HG03521 (cell line): ENCODE measurements at regions not wholly inside any gene's neighbourhood (a gene's known extent, or its start where the extent isn't known, plus 50 kb on each side); places are given as distances from the start of the nearest gene placed in this dataset.

Experiments used
- ATAC-seq: cut with Tn5 transposase; IDR thresholded peaks from one replicate; pipeline ENCODE4 v1.9.1; 2021; ENCODE audit warnings: mild to moderate bottlenecking, moderate library complexity; ENCODE audit not compliant: unreplicated experiment

DNA sequence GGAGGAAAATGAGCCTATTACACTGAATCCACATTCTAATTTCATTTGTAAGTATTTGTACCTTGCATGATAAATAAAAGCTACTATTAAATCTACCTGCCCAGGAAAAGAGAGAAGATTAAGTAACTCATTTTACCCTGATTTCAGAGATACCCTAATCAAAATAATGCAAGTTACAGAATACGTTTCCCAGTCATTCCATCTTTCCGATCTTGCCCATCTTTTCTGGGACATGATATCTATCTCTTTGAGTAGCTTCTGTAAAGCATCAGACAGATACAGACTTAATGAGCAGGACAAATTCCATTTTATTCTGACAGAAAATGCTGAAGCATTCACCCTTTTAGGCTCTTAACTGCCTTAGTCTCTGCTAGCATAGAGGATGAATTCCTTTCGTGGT lies 56.6 kb downstream of the SPRY2 start:
- no peak for ATAC-seq

DNA sequence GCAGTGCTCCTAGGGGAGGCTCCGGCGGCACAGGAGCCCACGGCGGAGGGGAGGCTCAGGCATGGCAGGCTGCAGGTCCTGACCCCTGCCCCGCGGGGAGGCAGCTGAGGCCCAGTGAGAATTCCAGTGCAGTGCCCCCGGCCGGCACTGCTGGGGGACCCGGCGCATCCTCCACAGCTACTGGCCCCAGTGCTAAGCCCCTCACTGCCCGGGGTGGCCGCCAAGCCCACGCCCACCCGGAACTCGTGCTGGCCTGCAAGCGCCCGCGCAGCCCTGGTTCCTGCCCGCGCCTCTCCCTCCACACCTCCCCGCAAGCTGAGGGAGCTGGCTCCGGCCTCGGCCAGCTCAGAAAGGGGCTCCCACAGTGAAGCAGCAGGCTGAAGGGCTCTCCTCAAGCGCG lies 62.2 kb downstream of the SPRY2 start:
- no peak for ATAC-seq

DNA sequence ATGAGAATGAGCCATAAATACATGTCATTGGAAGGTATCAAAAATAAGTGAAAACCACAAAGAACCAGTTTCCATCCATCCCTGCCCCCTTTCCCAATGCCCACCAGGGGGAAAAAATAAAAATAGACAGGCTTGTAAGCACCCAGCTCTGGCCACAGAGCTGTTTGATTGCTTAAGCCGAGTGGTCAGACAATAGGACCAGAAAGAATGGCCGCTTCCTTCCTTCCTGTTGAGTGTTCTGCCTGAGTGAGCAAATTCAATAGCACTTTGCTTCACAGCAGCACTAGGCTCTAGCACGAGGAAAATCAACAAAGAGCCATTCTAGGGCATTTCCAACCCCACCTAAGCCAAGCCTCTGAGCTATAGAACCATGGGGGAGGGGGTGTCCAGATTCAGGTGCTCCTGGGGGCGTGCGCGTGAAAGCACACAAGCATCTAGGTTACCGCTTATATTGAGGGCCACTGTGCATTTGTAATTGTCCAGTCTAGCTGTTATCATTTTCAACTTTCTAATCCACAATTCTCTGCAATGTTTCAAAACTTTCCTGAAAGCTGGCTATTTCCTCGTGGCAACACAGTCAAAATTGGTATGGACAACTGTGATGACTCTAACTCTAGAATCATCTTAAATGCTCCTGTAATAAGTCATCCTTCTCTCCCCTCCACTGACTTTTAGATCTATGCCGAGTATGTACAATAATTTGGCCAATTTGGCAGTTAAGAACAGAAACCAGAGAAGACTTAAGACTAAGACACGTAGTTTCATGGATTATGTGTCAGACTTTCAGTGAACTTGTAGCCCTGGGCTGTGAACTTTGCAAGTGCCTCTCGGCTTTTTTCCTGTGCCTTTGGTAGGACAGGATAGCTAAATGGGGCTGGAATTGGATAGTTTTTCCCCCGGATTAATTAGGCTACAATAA lies 64.3 kb downstream of the SPRY2 start:
- no peak for ATAC-seq

DNA sequence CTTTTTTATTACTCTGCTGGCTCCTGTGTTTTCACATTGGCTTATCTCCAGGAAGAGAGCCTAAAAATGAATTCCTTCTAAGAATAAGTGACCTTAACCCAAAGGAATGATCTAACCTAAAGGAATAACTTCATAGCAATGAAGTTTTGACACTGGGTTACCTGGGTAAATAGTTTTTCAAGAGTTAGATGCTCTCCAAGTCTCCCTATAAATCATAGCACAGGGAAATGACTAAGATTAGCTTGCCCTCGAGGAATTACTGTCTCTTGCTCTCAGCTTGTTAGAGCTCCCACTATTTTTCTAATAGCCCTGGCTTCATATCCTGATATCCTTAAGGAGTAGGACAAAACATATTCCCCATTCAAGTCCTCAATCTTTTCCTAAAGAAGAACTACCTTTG lies 66.3 kb downstream of the SPRY2 start:
- ATAC-seq, result no peak

DNA sequence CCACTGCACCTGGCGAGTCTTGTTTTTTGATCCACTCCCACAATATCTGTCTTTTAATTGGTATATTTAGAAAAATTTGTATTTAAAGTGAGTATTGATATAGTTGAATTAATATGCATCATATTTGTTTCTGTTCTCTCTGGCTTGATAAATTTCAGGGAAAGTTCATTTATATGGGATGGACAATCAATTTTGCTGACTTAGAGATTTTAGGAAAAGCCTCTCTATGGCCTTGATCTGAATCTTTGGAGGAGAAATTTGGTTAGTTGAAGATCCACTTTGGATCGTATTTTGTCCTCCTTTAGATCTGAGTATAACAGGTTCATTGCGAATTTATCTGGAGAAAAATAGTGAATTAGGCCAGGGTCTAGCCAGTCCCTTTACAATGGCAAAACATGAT lies 67.2 kb downstream of the SPRY2 start:
- no peak for ATAC-seq

DNA sequence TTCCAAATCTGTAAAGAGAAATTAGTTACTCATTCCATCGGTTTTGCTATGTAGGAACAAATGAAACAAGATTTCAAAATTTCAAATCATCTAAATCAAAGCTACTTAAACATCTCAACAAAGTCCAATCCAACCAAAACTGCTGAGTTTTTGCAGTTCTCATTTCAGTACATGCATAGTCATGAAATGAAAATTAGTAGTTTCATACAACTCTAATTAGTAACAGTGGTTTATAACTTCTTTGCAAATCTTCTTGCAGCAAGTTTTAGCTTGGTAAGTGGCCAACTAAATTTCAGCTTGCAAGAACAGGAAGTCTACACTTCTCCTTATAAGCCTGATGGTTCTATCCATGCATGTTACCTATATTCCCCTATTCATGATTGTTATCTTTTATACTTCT lies 75.6 kb downstream of the SPRY2 start:
- no peak for ATAC-seq

DNA sequence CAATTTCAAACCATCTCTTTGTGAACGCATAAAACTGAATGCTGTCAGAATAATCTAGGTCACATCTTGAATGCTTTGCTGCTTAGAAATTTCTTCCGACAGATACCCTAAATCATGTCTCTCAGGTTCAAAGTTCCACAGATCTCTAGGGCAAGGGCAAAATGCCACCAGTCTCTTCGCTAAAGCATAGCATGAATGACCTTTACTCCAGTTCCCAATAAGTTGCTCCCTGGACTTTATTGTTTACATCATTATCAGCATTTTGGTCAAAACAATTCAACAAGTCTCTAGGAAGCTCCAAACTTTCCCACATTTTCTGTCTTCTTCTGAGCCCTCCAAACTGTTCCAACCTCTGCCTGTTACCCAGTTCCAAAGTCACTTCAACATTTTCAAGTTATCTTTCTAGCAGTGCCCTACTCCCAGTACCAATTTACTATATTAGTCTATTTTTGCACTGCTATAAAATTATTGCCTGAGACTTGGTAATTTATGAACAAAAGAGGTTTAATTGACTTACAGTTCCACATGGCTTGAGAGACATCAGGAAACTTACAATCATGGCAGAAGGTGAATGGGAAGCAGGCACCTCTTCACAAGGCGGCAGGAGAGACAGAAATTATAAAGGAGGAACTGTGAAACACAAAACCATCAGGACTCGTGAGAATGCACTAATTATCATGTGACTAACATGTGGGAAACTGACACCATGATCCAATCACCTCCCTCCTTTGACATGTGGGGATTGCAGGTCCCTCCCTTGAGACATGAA lies 77.0 kb downstream of the SPRY2 start:
- ATAC-seq, result no peak

DNA sequence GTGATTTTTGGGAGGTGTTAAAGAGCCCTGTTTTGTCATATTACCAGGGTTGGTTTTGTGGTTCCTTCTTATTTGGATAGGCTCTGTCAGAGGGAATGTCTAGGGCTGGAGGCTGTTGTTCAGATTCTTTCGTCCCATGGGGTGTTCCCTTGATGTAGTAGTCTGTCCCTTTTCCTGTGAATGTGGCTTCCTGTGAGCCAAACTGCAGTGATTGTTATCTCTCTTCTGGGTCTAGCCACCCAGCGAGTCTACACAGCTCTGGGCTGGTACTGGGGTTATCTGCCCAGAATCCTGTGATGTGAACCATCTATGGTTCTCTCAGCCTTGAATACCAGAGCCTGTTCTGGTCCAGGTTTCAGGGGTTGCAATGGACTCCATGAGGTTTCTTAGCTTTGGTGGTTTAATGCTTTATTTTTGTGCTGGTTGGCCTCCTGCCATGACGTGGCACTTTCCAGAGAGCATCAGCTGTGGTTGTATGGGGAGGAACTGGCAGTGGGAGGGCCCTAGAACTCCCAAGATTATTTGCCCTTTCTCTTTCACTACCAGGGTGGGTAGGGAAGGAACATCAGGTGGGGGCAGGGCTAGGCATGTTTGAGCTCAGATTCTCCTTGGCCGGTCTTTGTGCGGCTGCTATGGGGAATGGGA lies 78.8 kb downstream of the SPRY2 start:
- no peak for ATAC-seq

DNA sequence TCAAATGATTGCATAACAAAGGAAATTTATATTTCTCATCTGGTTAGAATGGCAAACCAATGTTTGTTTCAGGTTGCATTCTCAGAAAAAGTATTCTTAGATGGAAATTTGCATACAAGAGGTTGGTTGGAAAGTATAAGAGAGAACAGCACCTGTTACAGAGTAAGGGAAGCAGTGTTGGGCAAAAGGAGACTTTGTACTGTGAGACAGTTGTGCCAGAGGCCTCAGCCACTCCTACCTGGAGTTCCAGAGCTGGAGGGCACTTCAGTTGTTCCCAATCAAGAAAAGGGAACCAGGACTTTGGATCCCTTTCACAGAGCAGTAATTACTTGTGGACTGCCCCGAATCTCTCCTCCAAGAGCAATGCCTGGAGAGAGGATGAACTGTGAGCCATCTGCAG lies 81.8 kb downstream of the SPRY2 start:
- peak; percentile 78 for ATAC-seq

DNA sequence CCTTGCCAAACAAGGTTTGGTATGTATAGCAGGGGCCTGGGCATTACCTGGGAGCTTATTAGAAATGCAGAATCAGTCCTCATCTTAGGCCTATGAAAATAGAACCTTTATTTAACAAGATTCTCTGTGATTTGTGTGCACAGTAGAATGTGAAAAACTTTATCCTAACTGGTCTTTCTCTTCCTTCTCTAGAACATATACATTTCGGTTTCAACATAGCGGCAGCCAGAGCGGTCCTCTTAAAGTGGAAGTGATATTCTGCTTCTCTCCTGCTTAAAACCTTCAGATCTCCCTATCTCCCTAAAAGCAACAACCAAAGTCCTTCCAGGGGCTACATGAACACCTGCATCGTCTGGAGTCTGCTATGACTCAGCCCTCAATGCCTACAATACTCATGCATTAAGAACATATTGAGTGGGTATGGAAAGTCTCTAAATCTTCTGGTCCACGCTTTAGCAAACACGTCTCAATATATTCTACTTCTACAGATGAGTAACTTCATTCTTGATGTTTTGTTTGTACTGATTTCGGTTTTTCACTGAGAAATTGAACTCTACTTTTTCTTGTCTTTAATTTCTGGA lies 84.5 kb downstream of the SPRY2 start:
- ATAC-seq, result no peak

DNA sequence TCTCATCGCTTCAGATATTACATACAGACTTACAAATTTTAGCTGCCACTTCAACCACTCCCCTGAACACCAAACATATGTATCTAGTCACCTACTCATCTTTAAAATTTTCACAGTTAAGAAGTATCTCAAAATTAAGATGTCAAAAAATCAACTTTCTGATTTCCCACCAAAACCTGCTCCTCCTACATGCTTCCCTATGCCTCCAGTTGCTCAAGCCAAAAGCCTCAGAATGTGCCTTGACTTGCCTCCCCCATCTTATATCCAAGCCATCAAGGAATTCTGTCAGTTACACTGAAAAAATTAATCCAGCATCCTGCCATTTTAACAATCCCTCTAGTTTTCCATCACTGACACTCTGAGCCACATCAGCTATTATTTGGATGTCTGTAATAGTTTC lies 85.0 kb downstream of the SPRY2 start:
- ATAC-seq, result no peak

DNA sequence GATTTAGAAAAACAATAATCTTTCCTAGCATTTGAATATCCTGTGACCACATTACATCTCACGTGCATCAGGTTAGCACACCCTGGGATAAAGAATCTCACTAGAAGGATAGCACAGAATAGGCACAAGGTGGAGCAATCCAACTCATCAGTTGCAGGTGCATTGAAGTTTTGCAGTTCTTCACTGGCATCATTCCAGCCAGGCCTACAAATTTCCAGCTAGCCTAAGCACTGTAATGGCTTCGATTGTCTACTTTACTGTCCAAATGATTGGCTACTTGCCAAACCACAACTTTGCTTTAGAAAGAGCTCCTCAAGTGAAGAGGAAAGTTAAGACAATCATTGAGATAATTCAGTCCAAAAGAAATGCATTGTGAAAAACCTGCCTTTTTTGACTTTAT lies 89.5 kb downstream of the SPRY2 start:
- no peak for ATAC-seq

DNA sequence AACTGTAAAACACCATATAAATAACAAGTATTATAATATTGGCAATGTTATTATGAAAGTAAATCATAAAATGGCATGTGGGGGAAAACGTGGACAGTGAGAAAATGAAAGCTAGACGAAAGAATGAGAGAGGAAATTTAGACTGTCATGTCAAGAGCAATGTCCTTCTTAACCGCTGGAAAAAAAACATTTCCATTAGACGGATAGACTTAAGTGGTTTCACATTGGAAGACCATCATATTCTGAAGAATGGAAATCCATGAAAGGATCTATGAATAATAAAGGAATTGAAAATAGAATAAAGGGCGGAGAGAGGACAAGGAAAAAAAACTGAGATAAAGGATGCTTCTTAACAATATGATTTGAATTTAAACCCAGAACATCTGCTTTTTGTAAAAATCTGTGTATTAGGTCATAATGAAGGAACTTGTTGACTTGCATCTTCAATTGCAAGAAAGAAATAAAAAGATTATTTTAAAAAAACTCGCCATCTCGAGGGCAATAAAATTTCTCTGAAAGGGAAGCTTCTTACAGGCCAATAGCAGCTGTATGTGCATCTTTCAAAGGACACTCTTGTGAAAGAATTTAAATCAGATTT lies 90.6 kb downstream of the SPRY2 start:
- ATAC-seq, result no peak

DNA sequence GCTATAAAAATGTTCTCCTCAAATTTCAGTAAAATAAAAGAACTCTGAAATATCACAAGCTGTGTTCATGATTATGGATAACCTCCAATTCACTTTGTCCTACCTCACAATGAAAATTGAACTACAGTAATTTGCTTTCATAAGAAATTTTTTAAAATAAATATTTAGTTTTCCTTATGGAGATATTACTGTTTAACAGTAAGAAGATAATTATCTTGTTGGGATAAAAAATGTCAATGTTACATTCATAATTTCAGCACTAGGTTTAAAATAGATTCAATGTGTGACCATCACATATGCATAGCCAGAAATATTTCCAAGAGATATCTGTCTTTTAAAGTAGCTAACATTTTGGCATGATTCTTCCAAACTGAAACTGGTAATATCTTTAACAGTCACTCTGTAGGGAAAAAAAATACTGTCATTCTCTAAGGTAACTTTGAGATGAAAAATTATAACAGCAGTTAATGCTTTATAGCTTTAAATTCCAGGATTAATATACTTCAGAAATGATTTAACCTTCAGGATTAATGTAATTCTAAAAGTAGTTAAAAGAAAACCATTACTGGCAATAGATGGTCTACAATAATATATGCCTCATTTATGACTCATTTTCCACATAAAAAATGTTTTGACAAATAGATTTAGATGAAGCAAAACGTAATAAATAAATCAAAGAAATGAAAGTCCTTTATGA lies 91.3 kb downstream of the SPRY2 start:
- ATAC-seq, result no peak

DNA sequence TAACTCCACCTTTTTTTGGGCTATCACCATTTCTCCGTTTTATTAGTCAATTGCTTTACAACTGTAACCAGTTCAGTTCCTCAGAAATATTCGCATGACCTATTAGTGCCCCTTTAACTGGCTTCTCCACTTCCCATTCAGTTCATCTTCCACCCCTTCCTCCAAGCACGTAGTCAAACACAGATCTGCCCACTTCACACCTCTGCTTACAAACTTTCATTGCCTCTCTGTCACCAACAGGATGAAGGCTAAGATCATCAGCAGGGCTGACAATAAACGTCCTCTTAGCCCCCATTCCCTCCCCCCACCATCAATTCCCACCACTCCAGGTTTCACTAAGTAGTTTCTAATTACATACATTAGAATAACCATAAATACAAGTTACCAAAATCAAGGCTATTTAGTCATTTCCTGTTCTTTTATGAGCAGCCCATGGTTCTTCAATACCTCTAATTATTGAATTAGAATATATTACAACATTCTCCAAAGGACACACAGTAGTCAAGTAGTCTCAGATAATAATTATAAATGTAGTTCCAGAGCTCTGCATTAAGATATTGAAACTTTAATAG lies 95.7 kb downstream of the SPRY2 start:
- ATAC-seq, result no peak

DNA sequence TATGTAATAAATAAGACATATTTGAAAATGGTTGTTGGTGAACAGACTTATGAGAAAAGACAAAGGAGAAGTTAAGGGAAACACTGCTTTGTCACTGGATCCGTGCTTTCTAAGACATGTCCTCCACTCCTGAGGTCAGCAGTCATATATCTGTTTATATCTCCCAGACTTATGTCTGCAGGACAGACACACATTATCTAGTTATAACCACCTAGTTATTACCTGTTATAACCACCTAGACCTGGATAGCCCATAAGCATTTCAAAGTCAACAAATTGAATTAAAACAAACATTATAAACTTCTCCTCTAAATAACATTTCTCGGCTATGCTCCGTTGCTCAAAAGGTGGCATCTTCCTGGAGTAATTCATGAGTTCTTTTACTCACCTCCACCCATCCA lies 96.4 kb downstream of the SPRY2 start:
- no peak for ATAC-seq

DNA sequence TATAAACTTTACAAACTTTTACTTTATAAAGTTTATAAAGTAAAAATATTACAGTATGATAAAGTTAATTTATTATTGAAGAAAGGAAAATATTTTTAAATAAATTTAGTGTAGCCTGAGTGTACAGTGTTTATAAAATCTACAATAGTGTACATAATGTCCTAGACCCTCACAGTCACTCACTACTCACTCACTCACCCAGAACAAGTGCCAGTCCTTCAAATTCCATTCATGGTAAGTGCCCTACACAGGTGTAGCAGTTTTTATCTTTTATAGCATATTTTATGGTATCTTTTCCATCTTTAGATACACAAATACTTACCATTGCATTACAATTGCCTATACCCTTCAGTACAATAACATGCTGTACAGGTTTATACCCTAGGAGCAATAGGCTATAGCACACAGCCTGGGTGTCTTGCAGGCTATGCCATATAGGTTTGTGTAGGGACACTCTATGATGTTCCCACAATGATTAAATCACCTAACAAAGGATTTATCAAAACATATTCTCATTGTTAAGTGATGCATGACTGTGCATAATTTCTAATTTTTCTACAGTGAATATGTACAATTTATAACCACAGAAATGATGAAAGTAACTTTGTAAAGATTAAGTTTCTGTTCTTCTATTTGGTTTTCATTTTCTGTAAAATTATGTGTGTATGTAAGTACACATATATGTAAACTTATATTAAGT lies 98.0 kb downstream of the SPRY2 start:
- ATAC-seq, result no peak

DNA sequence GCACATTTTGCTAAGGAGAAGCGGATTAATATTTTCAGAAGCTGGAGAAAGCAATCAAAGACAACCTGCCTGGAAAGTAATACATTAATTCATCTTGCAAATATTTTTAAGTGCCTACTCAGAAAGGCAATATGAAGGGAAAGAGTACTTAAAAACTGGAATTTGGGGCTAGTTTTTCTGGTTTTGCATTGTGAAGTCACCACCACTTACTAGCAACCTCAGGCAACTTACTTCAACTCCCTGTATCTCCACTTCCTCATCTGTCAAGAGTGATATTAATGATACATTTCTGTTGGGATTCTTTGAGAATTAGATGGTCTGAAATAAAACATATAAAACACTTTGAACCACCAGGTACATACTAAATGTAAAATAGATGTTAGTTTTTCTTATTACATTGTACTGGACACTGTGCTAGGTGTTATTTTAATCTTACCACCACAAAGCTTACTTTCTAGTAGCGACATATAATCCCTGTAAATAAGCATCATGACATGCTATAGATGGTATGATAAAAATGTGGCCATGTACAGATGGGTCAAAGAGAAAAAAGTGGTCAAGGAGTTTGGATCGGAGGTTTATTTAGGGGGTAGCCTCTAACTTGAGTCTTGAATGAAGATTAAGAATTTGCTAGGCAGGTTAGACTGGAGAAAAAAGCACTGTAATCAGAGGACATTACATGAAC lies 101.2 kb downstream of the SPRY2 start:
- no peak for ATAC-seq

DNA sequence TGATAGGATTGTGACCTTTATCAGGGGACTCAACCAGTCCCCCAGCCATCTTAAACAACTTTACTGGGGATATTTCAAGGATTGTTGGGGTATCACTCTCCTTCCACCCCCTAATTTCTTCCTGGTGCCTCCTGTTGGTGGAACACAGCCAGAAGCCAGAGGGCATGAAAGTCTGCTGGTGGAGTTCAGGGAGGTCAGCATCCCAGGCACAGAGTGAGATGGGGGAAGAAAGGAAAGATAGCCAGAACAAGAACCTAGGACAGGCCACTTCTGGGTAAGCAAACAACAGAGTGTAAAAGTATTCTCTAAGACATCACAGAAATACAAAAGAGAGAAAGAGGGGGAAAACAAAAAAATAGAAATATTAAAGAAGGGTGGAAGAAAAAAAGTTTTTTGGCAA lies 101.8 kb downstream of the SPRY2 start:
- ATAC-seq, result no peak
